Fibroblast of lung (primary cell): ENCODE measurements at regions not wholly inside any gene's neighbourhood (a gene's known extent, or its start where the extent isn't known, plus 50 kb on each side); places are given as distances from the start of the nearest gene placed in this dataset.

Experiments used
- DNase-seq, 2 donors: peaks; one replicate each; pipeline versions ENCODE4 v3.0.0 to v3.0.0-alpha.2; 2010; ENCODE audit warnings: low read depth in 2 of 2
- H2AFZ ChIP-seq: 2 replicates; pipeline ENCODE4 v1.5.1; 2012; ENCODE audit warnings: low read length, control low read depth, inconsistent platforms
- H3K27ac ChIP-seq: 2 replicates; pipeline ENCODE4 v1.5.1; 2011; ENCODE audit warnings: low read length, control low read depth; ENCODE audit not compliant: insufficient read depth
- H3K27me3 ChIP-seq: 2 replicates; pipeline ENCODE4 v1.5.1; 2011; ENCODE audit warnings: mild to moderate bottlenecking, low read length; ENCODE audit not compliant: control insufficient read depth, insufficient read depth
- H3K36me3 ChIP-seq: 2 replicates; pipeline ENCODE4 v1.5.1; 2011; ENCODE audit warnings: low read length; ENCODE audit not compliant: control insufficient read depth, insufficient read depth
- H3K4me1 ChIP-seq: 2 replicates; pipeline ENCODE4 v1.5.1; 2011; ENCODE audit warnings: low read length; ENCODE audit not compliant: control insufficient read depth, insufficient read depth; ENCODE audit errors: extremely low read depth
- H3K4me2 ChIP-seq: 2 replicates; pipeline ENCODE4 v1.5.1; 2011; ENCODE audit warnings: low read length, control low read depth; ENCODE audit not compliant: insufficient read depth; ENCODE audit errors: extremely low read depth
- H3K4me3 ChIP-seq, 4 experiments: fragments of 200-600 bp in 1 of 4; sonication (generic) in 1 of 4; replicated peaks in 1 of 4; 2 replicates each; pipeline ENCODE4 v1.5.1; 2011 to 2016; ENCODE audit warnings: low read length in 4 of 4, low read depth in 3 of 4, mild to moderate bottlenecking in 3 of 4, control low read depth in 2 of 4, inconsistent platforms in 1 of 4, mixed read lengths in 1 of 4; ENCODE audit not compliant: insufficient read depth in 1 of 4; ENCODE audit errors: control extremely low read depth in 1 of 4
- H3K79me2 ChIP-seq: 2 replicates; pipeline ENCODE4 v1.5.1; 2012; ENCODE audit warnings: mild to moderate bottlenecking, low read length, inconsistent platforms; ENCODE audit not compliant: control insufficient read depth, insufficient read depth
- H3K9ac ChIP-seq: 2 replicates; pipeline ENCODE4 v1.5.1; 2011; ENCODE audit warnings: mild to moderate bottlenecking, low read length, control low read depth; ENCODE audit not compliant: insufficient read depth
- H3K9me3 ChIP-seq: 2 replicates; pipeline ENCODE4 v1.5.1; 2012; ENCODE audit warnings: low read depth, low read length; ENCODE audit not compliant: control insufficient read depth, insufficient read depth
- H4K20me1 ChIP-seq: 2 replicates; pipeline ENCODE4 v1.5.1; 2011; ENCODE audit warnings: low read length; ENCODE audit not compliant: control insufficient read depth, insufficient read depth; ENCODE audit errors: extremely low read depth
- EZH2 ChIP-seq: IDR thresholded peaks from 2 replicates; pipeline ENCODE4 v1.5.1; 2012; ENCODE audit warnings: low read length, control low read depth, mild to moderate bottlenecking; ENCODE audit errors: missing control alignments
- TF ChIP-seq, protein P1 (sequence below), 2 donors: IDR thresholded peaks in 1 of 2; conservative IDR thresholded peaks in 1 of 2; 1 replicate in 1 of 2; 2 replicates in 1 of 2; pipeline ENCODE4 v1.5.1; 2011 to 2012; ENCODE audit warnings: low read length in 2 of 2, control low read depth in 1 of 2, inconsistent platforms in 1 of 2, low read depth in 1 of 2, mild to moderate bottlenecking in 1 of 2

GRCh38 chr9:106532306-106533015 lies 330.5 kb upstream of the ZNF462 start:
- H2AFZ ChIP-seq = no peak overlapping the region
- no peak overlapping the region for H3K9ac ChIP-seq
- H3K27me3 ChIP-seq = no peaks in the 10 kb centered on the region
- H3K79me2 ChIP-seq = no peaks in the 10 kb centered on the region
- TF ChIP-seq, protein P1, sequence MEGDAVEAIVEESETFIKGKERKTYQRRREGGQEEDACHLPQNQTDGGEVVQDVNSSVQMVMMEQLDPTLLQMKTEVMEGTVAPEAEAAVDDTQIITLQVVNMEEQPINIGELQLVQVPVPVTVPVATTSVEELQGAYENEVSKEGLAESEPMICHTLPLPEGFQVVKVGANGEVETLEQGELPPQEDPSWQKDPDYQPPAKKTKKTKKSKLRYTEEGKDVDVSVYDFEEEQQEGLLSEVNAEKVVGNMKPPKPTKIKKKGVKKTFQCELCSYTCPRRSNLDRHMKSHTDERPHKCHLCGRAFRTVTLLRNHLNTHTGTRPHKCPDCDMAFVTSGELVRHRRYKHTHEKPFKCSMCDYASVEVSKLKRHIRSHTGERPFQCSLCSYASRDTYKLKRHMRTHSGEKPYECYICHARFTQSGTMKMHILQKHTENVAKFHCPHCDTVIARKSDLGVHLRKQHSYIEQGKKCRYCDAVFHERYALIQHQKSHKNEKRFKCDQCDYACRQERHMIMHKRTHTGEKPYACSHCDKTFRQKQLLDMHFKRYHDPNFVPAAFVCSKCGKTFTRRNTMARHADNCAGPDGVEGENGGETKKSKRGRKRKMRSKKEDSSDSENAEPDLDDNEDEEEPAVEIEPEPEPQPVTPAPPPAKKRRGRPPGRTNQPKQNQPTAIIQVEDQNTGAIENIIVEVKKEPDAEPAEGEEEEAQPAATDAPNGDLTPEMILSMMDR (conservative IDR thresholded peaks at IDR 0.05 in 1 of 2, IDR thresholded peaks at IDR 0.05 in 1 of 2; ENCODE audit: low read depth in 1 of 2, low read length in 2 of 2) = no peak
- TF ChIP-seq EZH2 = no peak
- no peak overlapping the region for H3K4me3 ChIP-seq
- no peaks in the 10 kb centered on the region for H4K20me1 ChIP-seq
- no peaks in the 10 kb centered on the region for H3K36me3 ChIP-seq
- no peaks in the 10 kb centered on the region for H3K9me3 ChIP-seq
- no peak overlapping the region for H3K4me2 ChIP-seq
- DNase-seq = no peak
- no peak overlapping the region for H3K27ac ChIP-seq
- no peaks in the 10 kb centered on the region for H3K4me1 ChIP-seq

GRCh38 chr9:106534800-106535199 lies 328.2 kb upstream of the ZNF462 start:
- H3K36me3 ChIP-seq = no peaks in the 10 kb centered on the region
- no peaks in the 10 kb centered on the region for H3K9me3 ChIP-seq
- no peaks in the 10 kb centered on the region for H4K20me1 ChIP-seq
- no peak for DNase-seq
- H3K27ac ChIP-seq = no peak overlapping the region
- H3K27me3 ChIP-seq = no peaks in the 10 kb centered on the region
- no peaks in the 10 kb centered on the region for H3K4me1 ChIP-seq
- no peak overlapping the region for H3K4me3 ChIP-seq
- no peak overlapping the region for H2AFZ ChIP-seq
- TF ChIP-seq, protein P1 (conservative IDR thresholded peaks at IDR 0.05 in 1 of 2, IDR thresholded peaks at IDR 0.05 in 1 of 2; ENCODE audit: low read depth in 1 of 2, low read length in 2 of 2) = no peak
- no peak for TF ChIP-seq EZH2
- no peak overlapping the region for H3K9ac ChIP-seq
- H3K79me2 ChIP-seq = no peaks in the 10 kb centered on the region
- no peak overlapping the region for H3K4me2 ChIP-seq

DNA sequence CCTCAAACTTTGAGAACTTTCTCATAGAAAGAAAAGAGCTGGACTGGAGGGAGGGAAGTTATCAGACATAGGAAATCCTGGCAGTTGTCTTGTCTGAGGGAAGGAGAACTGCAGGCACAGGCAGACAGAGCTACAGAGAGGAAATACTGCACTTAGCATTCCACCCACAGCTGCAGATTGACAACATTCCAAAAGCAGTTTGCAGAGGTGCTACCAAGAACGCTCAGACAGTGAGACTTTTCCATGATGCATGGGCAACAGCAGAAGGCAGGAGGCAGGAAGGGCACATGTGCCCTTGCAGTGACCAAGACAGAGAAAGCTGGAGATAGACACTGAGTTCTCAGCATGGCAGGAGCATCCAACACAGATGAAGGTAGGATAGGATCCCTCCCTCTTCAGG lies 327.5 kb upstream of the ZNF462 start:
- no peaks in the 10 kb centered on the region for H3K36me3 ChIP-seq
- no peaks in the 10 kb centered on the region for H3K9me3 ChIP-seq
- H2AFZ ChIP-seq = no peak overlapping the region
- no peak overlapping the region for H3K27ac ChIP-seq
- no peaks in the 10 kb centered on the region for H4K20me1 ChIP-seq
- peak in 1 of 2 donors; percentile 11 for DNase-seq
- no peaks in the 10 kb centered on the region for H3K79me2 ChIP-seq
- no peaks in the 10 kb centered on the region for H3K27me3 ChIP-seq
- no peak overlapping the region for H3K4me3 ChIP-seq
- H3K4me2 ChIP-seq = no peak overlapping the region
- H3K9ac ChIP-seq = no peak overlapping the region
- no peak for TF ChIP-seq EZH2
- TF ChIP-seq, protein P1 (conservative IDR thresholded peaks at IDR 0.05 in 1 of 2, IDR thresholded peaks at IDR 0.05 in 1 of 2; ENCODE audit: low read depth in 1 of 2, low read length in 2 of 2) = no peak
- no peaks in the 10 kb centered on the region for H3K4me1 ChIP-seq
